ENCODE measurements at regions not wholly inside any gene's neighbourhood (a gene's known extent, or its start where the extent isn't known, plus 50 kb on each side); places are given as distances from the start of the nearest gene placed in this dataset.

DNA sequence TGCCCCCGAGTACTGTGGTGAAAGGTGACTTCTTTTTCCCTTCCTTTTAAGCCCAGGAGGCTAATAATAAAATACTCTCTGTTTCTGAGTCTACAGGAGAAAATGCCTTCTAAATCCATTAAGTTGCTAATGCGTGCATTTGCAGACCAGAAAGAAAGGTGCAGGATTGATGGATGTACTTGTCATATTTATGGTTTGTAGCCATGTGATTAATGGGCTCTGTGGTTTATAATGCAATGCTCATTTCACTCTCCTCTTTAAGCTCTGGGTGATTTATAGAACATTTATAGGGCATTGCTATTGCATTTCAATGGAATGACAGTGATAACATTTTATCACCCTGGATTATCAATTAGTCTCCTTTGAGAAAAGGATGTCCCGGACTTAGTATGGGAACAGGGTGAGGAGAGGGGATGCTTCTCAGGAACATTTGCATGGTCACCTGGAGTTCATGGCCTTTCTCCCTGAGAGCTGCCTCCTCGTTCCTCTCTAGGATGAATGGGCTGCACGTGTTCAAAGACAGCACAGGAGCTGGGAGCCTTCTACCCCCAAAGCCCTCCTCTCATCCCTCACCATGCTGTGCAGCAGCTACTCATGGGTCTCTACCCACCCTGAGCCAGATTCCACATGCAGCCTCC is 82.8 kb upstream of the HMGXB4 start:
- Mint-ChIP-seq H3K27ac (no peak overlapping the region), H3K27me3 (ENCODE audit: low read depth) (peaks cover 55% of the 10 kb centered on the region), H3K4me1 (peaks cover 12 to 20% of the 10 kb centered on the region in 2 experiments), H3K36me3 (ENCODE audit: insufficient read depth in 1 of 3, low read depth in 3 of 3) (no peaks in the 10 kb centered on the region), H3K9me3 (0 out of 5 replicates have a peak, but pooled peaks cover 0 to 3% of the 10 kb centered on the region in 2 experiments), H3K4me3 (no peak overlapping the region)
- no peaks in the 10 kb centered on the region for H4K20me1 ChIP-seq (ENCODE audit: control insufficient read depth, insufficient read depth, insufficient read length)
- no peak for DNase-seq
- no peak overlapping the region for H3K27ac ChIP-seq (ENCODE audit: insufficient read length, low read depth, low read length)
- H3T11ph ChIP-seq (ENCODE audit: low read length): no peak overlapping the region
- no peak for TF ChIP-seq CTCF (conservative IDR thresholded peaks at IDR 0.05)
- H4K5ac ChIP-seq (ENCODE audit: insufficient read length, low read depth, low read length): no peak overlapping the region
- no peak overlapping the region for H3K4me2 ChIP-seq (ENCODE audit: insufficient read depth, insufficient read length, low read length)
- H2BK5ac ChIP-seq (ENCODE audit: insufficient read length, low read length): no peak overlapping the region
- WGBS (ENCODE audit: extremely low coverage, insufficient read length, low lambda C conversion rate): no CpG with 5 or more reads among the region's 5 CpGs
- H2BK120ac ChIP-seq (ENCODE audit: low read depth, low read length, poor library complexity, severe bottlenecking): no peak overlapping the region
- H4K8ac ChIP-seq (replicated peaks; ENCODE audit: insufficient read length, low read depth, low read length): no peak overlapping the region
- H2AK5ac ChIP-seq (ENCODE audit: insufficient read length, low read length): no peak overlapping the region
- H2BK12ac ChIP-seq (ENCODE audit: insufficient read length, low read depth, low read length): no peak overlapping the region
- no peak overlapping the region for H3K14ac ChIP-seq (ENCODE audit: insufficient read depth, low read length)
- no peaks in the 10 kb centered on the region for H3K9me3 ChIP-seq (ENCODE audit: control insufficient read depth, low read depth, low read length)
- no peaks in the 10 kb centered on the region for H3K79me1 ChIP-seq (ENCODE audit: insufficient read depth, low read depth, low read length, poor library complexity, severe bottlenecking)
- no peak overlapping the region for H2AFZ ChIP-seq (ENCODE audit: low read length)
- no peak overlapping the region for H3K4ac ChIP-seq (ENCODE audit: low read depth, low read length)
- H3K9ac ChIP-seq (ENCODE audit: extremely low read depth, insufficient read length, low read length): no peak overlapping the region
- H3K56ac ChIP-seq (ENCODE audit: insufficient read length, low read depth, low read length): no peak overlapping the region
- H3K4me1 ChIP-seq (ENCODE audit: insufficient read depth, low read length): no peaks in the 10 kb centered on the region; the same call in 1 of the 2 replicates
- no peak overlapping the region for H3K23ac ChIP-seq (ENCODE audit: insufficient read length, low read depth, low read length)
- H3K27me3 ChIP-seq (ENCODE audit: insufficient read depth, low read length): no peaks in the 10 kb centered on the region
- H2BK20ac ChIP-seq (ENCODE audit: low read depth, low read length, poor library complexity, severe bottlenecking): no peak overlapping the region
- no peak overlapping the region for H4K91ac ChIP-seq (ENCODE audit: insufficient read length, low read depth, low read length)
- no peak overlapping the region for H2BK15ac ChIP-seq (ENCODE audit: low read depth, low read length)
- no peaks in the 10 kb centered on the region for H3K23me2 ChIP-seq (ENCODE audit: insufficient read length, low read depth, low read length, poor library complexity, severe bottlenecking)
- H3K18ac ChIP-seq (ENCODE audit: insufficient read length, low read depth, low read length): no peak overlapping the region
- no peaks in the 10 kb centered on the region for H3K79me2 ChIP-seq (ENCODE audit: insufficient read depth, low read length)
